ENCODE measurements at regions not wholly inside any gene's neighbourhood (a gene's known extent, or its start where the extent isn't known, plus 50 kb on each side); places are given as distances from the start of the nearest gene placed in this dataset.

DNA sequence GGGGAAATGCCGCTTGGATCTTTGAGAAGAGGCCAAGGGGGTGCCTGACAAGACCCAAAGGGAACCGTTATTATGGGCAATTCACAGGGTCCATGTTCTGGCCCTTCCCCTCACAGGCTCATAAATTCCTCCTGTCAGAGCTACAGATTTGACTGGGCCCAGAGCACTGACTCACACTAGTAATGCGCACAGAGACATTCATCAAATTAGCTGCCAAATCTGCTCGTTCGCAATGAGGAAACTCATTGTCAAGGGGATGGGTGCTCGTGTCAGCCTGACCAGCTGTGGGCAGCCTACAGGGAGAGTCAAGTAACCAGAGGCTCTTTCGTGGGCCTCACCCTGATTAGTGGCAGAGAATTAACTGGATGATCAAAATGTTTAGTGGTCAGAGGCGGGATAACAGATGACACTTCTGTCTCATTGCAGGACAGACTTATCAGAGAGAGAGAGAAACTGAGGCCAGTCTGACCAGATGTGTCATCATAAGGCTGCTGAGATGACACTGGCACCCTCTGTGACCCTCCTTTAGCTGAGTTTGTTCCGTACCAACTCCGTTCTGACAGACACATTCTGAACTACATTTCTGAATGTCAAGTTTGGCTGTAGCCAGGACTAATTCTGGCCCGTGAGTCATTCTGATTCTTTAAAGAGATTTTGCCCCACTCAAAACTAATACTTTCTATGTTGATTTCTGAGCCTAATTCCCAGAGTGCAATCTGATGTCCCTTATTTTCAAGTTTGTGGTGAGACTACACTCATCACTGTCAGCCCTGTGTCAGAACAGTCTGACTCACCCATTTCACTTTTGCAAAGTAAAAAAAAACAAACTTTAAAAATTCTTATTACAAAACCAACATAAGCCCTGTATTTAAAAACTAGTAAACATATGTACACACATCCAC lies 377.1 kb downstream of the ACTL7B start:
- H3K27ac ChIP-seq = peak overlapping the region in 3 of 5 donors; percentile 3 to 66 (median 26)
- no peak overlapping the region for H3K4me3 ChIP-seq
- peaks cover 6 to 10% of the 10 kb centered on the region in 2 donors for H3K4me1 ChIP-seq (replicated peaks in 1 of 2)
- peak; percentile 45 to 77 (median 70) for DNase-seq
- no peaks in the 10 kb centered on the region for H3K36me3 ChIP-seq (replicated peaks in 1 of 2)
- 46 to 47% (median 46%) methylated on average over 11 of the region's 11 CpGs for WGBS, 4 donors
- H3K9me3 ChIP-seq (replicated peaks in 1 of 3) = no peaks in the 10 kb centered on the region
- TF ChIP-seq POLR2A (IDR thresholded peaks at IDR 0.05) = no peak
- TF ChIP-seq, protein P1, sequence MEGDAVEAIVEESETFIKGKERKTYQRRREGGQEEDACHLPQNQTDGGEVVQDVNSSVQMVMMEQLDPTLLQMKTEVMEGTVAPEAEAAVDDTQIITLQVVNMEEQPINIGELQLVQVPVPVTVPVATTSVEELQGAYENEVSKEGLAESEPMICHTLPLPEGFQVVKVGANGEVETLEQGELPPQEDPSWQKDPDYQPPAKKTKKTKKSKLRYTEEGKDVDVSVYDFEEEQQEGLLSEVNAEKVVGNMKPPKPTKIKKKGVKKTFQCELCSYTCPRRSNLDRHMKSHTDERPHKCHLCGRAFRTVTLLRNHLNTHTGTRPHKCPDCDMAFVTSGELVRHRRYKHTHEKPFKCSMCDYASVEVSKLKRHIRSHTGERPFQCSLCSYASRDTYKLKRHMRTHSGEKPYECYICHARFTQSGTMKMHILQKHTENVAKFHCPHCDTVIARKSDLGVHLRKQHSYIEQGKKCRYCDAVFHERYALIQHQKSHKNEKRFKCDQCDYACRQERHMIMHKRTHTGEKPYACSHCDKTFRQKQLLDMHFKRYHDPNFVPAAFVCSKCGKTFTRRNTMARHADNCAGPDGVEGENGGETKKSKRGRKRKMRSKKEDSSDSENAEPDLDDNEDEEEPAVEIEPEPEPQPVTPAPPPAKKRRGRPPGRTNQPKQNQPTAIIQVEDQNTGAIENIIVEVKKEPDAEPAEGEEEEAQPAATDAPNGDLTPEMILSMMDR (IDR thresholded peaks at IDR 0.05) = peak in 3 of 6 experiments; percentile 8 to 13 (median 10)
- no peaks in the 10 kb centered on the region for H3K27me3 ChIP-seq
- intact Hi-C loops (cut with DNase I) = loop anchor here in 1 of 2 donors (10.0 kb wide), 1 partner anchor 86 kb away; no protein-coding TSS in a partner anchor

DNA sequence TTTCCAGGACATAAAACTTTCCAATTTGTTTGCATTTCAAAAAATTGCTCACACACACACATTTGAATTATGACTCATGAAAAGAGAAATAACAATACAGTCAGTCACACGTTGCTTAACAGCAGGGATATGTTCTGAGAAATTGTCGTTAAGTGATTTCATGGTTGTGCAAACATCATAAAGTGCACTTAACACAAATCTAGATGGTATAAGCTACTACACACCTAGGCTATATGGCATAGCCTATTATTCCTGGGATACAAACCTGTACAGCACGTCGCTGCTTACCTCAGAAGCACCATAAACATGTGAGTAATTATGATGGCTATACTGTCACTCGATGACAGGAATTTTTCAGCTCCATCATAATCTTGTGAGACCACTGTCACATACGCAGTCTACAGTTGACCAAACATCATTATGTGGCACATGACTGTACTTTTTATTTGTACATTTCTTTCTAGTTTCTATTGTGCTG lies 378.2 kb downstream of the ACTL7B start:
- Histone ChIP-seq H3K36me3 (replicated peaks in 1 of 2) (no peaks in the 10 kb centered on the region), H3K4me1 (replicated peaks in 1 of 2) (peaks cover 6 to 10% of the 10 kb centered on the region in 2 donors), H3K9me3 (replicated peaks in 1 of 3) (no peaks in the 10 kb centered on the region), H3K4me3 (no peak overlapping the region), H3K27me3 (no peaks in the 10 kb centered on the region), H3K27ac (no peak overlapping the region)
- TF ChIP-seq POLR2A (IDR thresholded peaks at IDR 0.05) = no peak
- TF ChIP-seq, protein P1 (IDR thresholded peaks at IDR 0.05) = no peak
- no peak for DNase-seq
- intact Hi-C loops (cut with DNase I) = loop anchor here in 1 of 2 donors (10.0 kb wide), 1 partner anchor 87 kb away; no protein-coding TSS in a partner anchor
- WGBS, 4 donors = 73 to 88% (median 87%) methylated on average over 6 of the region's 6 CpGs

DNA sequence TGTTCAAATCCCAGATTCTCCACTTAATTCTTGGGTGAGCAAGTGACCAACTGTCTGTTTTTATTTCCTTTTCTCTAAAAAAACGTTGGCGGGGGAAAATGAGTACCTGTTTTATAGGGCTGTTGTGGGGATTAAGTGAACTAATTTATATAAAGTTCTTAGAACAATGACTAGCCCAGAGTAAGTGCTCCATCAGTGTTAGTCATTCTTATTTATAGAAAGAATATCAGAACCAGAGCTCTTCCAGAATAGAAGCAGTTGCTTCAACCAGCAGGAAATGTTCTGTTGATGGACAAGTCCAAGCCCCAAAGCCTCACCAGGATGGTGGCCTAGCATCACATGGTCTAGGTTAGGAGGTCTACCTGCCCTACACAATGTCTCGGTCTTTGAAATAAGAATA lies 379.2 kb downstream of the ACTL7B start:
- H3K4me1 ChIP-seq (replicated peaks in 1 of 2) = peaks cover 6 to 10% of the 10 kb centered on the region in 2 donors
- H3K36me3 ChIP-seq (replicated peaks in 1 of 2) = no peaks in the 10 kb centered on the region
- no peak for TF ChIP-seq POLR2A (IDR thresholded peaks at IDR 0.05)
- H3K27ac ChIP-seq = no peak overlapping the region
- DNase-seq = no peak
- H3K9me3 ChIP-seq (replicated peaks in 1 of 3) = no peaks in the 10 kb centered on the region
- no peaks in the 10 kb centered on the region for H3K27me3 ChIP-seq
- no peak overlapping the region for H3K4me3 ChIP-seq
- intact Hi-C loops (cut with DNase I) = loop anchor here in 1 of 2 donors (10.0 kb wide), 1 partner anchor 88 kb away; no protein-coding TSS in a partner anchor
- 54 to 75% (median 58%) methylated on average over 3 of the region's 3 CpGs for WGBS, 4 donors

DNA sequence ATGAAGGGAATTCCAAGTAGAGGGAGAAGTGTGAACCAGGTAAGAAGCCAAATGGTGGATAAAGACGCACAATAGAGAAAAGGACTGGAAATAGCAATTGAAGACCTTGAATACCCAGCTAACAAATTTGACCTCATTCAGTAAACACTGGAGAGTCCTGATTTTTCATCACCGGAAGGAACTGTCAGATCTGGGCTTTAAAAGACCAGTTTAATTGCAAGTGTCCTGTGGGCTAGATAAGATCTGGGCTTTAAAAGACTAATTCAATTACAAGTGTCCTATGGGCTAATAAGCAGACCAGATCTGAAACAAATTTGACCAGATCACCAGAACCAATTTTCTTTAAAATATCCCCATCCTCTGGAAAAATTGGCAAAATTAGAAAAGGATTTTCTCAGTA lies 380.0 kb downstream of the ACTL7B start:
- WGBS, 4 donors = 40 to 62% (median 53%) methylated on average over 2 of the region's 2 CpGs
- intact Hi-C loops (cut with DNase I) = loop anchor here in 1 of 2 donors (10.0 kb wide), 1 partner anchor 89 kb away; no protein-coding TSS in a partner anchor
- H3K4me1 ChIP-seq (replicated peaks in 1 of 2) = peaks cover 6 to 10% of the 10 kb centered on the region in 2 donors
- H3K36me3 ChIP-seq (replicated peaks in 1 of 2) = no peaks in the 10 kb centered on the region
- no peak overlapping the region for H3K27ac ChIP-seq
- H3K27me3 ChIP-seq = no peaks in the 10 kb centered on the region
- TF ChIP-seq POLR2A (IDR thresholded peaks at IDR 0.05) = no peak
- TF ChIP-seq, protein P1 (IDR thresholded peaks at IDR 0.05) = no peak
- no peaks in the 10 kb centered on the region for H3K9me3 ChIP-seq (replicated peaks in 1 of 3)
- no peak overlapping the region for H3K4me3 ChIP-seq
- no peak for DNase-seq

Measured in adrenal gland (tissue), 9 donors.